ENCODE measurements at regions not wholly inside any gene's neighbourhood (a gene's known extent, or its start where the extent isn't known, plus 50 kb on each side); places are given as distances from the start of the nearest gene placed in this dataset.
"Not testable (repeated sequence)": the region's sequence is repeated elsewhere in the genome, so short reads cannot be mapped to it uniquely, and the experiment has no call there.

DNA sequence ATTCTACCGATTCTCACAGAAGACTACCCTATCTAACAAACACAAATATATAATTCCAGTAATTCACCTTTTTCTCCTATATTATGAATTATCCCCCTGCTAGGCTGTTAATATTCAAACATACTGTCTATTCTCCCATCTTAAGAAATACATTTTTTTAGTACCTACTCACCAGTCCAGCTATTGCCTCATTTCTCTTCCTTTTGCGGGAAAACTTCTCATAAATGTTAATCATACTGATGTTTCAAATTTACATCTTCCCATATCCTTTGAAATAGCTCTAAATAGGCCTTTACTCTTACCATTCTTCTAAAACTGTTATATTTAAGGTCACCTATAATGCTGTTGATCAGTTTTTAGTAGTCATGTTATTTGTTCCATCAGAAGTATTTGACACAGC lies 759.1 kb upstream of the SLIT2 start:
- no peak for DNase-seq

DNA sequence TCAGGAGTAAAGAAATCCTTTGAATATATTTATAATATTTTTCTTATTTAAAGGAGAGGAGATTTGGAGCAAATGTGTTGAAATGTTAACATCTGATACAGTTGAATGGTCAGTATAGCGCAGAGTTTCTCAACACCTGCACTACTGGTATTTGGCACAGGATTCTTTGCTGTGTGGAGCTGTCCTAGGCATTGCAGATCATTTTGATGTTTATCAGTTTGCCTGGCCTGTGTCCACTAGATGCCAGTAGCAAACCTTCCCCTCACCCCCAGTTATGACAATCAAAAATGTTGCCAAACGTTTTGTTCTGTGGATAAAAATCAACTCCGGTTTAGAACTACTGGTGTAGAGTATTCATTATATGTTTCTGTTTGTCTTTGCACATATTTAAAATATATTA lies 765.3 kb upstream of the SLIT2 start:
- DNase-seq, result no peak

DNA sequence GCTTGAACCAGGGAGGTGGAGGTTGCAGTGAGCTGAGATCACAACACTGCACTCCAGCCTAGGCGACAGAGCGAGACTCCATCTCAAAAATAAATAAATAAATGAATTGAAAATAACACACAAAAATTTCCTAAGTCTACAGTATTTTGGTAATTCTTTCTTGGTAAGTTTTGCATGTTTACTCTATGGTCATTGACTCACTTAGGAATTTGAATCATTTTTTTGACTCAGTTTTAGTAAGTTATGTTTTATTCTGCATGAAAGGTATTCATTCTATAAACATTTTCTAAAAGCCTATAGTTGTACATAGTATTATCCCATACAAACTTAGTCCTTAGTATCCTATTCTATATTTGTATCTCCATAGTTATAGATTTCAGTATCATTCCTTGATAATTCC lies 772.9 kb upstream of the SLIT2 start:
- DNase-seq, result no peak

DNA sequence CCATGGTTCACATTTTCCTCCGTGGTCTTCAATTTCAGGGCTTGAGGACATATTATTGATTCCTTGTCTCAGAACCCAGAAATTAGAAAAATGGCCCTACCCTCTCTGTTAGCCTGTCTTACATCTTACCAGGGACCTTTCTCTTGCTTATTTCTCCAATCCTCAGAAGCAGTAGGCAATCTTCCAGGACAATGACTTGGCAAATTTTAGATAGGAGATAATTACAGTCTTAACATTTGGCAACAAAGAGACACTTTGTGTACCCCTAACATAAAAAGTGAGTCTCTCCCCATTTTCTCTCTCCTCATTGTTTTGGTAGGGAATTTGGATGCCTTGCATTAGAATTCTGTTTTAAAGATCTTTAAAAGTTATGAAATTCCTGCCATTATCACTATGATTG lies 778.1 kb upstream of the SLIT2 start:
- DNase-seq, result no peak

DNA sequence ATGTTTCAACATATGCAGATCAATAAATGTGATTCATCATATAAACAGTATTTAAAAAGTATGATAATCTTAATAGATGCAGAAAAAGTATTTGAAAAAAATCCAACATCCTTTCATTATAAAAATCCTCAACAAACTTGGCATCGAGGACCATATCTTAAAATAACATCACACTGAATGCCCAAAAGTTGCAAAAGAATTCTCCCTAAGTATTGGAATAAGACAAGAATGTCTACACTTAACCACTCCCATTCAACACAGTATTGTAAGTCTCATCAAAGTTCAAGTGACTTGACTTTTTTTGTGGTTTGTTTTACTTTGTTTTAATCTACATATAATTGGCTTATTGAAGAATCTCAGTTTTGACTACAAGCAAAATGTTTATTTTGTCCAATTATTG lies 779.0 kb upstream of the SLIT2 start:
- no peak for DNase-seq

DNA sequence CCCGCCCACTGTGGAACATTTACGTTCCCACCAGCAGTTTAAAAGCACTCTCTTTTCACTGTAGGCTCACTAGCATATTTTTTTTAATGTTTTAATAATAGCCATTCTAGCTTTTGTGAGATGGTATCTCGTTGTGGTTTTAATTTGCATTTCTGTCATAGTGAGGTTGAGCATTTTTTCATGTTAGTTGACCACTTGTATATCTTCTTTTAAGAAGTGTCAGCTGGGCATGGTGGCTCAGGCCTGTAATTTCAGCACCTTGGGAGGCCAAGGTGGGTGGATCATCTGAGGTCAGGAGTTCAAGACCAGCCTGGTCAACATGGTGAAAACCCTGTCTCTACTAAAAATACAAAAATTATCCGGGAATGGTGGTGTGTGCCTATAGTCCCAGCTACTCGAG lies 781.7 kb upstream of the SLIT2 start:
- DNase-seq, result not testable (repeated sequence)

DNA sequence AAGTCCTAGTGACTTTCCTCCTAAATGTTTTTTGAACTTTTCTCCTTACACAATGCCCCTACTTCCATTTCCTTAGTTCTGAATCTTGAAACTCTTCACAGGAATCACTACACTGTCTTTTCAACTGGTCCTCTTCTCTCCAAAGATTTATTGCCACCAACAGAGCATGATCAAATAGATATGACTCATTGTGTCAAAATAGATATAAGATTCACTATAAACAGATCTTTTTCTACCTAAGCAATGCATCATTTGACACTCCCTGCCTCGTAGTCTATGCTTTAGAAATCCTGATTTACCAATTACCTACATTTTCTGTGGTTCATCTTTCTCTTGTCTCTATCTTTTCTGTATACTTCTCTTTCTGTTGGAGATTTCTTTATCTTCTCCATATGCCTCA lies 789.6 kb upstream of the SLIT2 start:
- no peak for DNase-seq

DNA sequence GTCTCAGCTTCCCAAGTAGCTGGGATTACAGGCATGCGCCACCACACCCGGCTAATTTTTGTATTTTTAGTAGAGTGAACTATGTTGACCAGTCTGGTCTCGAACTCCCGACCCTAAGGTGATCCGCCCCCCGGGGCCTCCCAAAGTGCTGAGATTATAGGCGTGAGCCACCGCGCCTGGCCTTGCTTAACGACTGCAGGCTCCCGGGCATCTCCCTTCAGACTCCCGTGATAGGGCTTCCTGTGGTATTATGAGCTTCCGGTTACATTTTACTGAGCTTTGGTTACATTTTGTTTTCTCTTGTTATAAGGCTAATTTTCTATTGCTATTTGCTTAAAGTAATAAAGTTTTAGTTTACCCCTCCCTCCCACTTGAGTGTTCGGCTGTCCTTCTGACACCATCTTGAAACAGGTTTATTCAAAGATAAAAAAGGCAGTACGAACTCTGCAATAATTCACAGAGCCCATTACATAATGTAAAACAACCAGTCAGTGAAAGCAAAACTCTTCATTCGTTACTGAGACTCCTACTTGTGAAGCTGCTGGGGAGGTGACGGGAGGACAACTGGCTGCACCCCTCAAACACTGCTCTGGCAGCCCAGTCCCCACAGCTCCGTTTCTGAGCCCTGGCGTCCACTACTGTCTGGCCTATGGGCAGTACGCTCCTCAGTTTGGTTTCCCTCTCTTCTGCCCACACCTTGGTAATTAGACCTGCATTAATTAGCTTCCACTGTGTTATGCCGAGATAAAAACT lies 795.7 kb upstream of the SLIT2 start:
- DNase-seq, result no peak

DNA sequence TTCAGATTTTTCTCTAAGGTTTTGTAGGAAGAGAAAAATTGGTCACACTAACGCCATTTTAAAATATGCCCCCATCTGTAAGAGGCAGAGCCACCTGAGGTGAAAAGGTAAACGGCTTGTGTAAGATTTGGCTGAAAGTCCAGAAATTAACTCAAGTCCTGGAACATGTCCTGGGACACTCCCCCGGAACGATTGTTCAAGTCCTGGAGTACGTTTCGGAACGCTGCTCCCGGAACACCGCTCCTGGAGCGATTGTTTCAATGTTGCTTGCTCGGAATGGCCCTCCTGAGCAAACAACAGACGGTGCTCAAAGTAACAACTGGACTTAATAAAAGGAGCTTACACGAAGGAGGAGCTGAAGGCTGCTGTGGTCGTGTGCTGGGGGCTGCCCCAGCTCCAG lies 796.5 kb upstream of the SLIT2 start:
- DNase-seq, result no peak

DNA sequence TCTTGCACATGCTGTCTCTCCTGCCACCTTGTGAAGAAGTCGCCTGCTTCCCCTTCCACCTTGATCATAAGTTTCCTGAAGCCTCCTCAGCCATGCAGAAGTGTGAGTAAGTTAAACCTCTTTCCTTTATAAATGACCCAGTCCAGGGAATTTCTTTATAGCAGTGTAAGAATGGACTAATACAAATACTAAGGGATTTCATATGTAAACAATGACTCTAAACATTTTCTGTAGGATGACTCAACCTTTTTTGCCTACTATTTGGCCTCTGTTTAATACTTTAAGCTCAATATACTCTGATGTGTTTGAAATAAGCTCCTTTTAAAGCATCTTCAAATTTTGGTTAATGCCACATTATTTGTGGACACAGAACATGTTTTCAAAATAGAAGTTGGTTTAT lies 813.5 kb upstream of the SLIT2 start:
- no peak for DNase-seq

DNA sequence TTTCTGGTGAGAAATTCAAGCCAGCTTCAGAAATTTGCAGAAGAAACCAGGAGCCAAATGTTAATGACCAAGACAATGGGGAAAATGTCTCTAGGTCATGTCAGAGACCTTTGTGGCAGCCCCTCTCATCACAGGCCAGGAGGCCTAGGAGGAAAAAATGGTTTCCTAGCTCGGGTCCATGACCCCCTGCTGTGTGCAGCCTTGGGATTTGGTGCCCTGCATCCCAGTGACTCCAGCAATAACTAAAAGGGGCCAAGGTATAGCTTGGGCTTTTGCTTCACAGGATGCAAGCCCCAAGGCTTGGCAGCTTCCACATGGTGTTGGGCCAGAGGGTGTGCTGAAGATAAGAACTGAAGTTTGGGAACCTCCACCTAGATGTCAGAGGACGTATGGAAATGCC lies 814.7 kb upstream of the SLIT2 start:
- DNase-seq, result no peak

DNA sequence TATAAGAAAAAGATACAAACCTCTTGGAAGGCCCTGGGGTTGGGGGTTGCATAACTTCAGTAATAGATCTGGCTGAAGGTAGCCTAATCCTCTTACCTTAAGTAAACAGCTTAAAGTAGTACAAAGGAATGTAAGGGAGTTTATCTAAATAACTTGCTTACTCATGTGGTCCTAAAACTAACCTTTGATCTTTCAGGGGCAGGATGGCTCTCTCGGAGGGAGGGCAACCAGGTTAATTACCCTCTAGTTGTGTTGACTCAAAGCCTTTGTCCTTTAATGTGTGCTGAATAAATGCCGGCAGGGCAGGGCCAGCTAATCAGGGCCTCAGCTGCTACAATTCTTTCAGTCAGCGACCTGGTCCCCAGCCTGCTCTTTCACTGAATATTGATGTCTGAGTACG lies 822.0 kb upstream of the SLIT2 start:
- DNase-seq, result no peak

DNA sequence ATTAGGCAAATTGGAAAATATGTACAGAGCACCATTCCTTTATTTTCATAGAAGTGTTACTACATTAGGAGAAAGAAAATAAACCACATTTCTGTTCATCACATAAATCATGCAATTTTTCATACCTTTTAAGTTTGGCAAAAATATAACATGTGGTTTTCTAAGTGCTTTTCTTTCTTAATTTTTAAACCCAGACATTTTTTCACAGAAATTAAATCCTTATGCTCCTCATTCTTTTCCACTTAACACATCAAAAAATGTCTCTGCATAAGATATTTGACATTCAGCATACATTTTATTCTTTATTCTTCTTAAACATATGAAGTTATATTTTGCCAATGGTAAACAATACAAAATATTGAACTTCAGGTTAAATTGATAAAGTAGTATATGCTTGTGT lies 826.6 kb upstream of the SLIT2 start:
- DNase-seq, result no peak

DNA sequence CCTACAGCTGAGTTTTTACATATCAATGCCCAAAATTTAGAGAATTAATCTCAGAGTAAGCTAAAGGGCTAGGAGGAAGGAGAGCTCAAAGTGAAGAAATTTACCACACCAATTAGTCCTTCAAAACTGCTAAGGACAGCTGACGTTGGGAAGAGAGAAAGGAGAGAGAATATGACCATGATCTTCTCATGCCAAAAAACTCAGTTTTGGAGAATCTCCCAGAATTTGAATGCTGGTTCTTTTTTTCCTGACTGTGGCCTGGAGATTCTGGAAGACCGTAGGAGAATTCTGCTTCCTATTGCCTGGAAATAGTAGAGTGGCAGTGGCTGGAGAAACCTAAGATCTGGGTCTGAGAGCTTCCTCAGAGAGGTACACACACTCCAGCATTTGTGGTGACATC lies 834.4 kb upstream of the SLIT2 start:
- DNase-seq, result no peak

DNA sequence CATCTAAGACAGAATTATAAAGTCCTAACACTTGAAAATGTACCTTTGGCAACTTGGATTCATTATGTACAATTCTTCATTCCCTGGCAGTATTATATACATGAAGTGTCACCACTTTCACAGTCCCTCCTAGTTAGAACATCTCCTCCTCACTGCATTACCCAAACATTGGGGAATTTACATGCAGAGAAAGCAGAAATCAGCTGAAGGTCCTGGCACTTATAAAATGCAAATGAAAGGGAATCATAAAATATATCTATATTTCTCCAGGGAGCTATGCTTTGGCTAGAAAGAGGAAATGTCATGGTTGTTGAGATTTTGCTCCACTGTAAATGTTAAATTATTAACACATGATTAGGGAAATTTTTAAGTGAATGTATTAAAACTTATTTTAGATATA lies 835.6 kb upstream of the SLIT2 start:
- no peak for DNase-seq

DNA sequence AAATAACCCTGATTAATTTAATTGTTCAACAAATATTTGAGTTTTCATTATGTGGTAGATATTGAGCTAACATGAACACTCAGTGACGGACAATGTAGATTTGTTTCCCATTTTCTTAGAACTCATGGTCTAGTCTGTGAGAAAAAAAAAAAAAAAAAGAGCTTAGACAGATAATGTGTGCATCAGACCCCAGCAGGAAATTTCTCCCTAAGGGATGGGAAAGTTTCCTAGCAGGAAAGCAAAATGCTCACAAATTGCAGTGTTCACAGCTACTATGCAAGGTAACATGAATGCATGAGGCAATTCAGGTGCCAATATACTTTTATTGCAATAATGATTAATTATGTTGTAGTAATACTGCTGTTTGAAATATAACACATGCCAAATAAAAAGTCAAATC lies 843.2 kb upstream of the SLIT2 start:
- no peak for DNase-seq

DNA sequence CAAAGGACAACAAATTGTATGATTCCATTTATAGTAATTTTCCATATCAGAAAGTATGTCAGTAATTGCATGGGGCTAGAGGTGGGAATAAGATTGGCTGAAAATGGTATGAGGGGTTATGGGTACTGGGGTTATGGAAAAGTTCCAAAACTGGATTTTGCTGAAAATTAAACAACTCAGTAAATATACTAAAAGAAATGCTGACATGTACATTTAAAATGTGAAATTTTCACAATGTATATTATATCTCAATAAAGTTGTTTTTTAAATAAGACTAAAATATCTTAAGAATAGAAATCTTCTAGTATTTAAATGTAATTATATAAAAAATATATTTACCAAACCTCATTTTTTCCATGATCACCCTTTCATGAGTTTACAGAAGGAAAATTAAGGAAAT lies 844.9 kb upstream of the SLIT2 start:
- DNase-seq, result no peak

DNA sequence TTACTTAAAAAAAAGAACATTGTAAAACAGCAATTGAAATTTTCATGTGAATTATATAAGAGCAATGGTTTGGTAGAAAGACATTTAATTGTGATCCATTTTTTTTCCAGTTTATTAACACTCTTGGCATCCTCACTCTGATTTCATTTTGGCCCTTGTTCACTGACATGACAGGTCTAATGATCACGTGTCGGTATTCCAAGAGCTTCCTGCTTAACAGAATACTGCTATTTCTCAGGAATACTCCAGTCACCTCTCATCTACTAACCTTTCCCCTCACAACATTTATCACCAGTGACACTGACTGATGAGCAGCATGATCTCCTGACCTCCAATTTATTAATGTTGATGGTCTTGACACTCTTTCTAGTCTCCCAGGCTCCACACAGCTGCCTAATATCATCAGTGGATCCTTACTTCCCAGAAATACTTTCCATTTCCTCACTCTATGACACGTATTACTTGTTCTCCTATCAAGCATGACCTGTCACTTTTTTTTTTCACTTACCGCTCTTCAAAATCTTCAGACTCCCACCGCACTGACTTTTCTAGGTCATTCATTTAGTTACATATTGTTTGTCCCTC lies 847.8 kb upstream of the SLIT2 start:
- DNase-seq, result no peak

DNA sequence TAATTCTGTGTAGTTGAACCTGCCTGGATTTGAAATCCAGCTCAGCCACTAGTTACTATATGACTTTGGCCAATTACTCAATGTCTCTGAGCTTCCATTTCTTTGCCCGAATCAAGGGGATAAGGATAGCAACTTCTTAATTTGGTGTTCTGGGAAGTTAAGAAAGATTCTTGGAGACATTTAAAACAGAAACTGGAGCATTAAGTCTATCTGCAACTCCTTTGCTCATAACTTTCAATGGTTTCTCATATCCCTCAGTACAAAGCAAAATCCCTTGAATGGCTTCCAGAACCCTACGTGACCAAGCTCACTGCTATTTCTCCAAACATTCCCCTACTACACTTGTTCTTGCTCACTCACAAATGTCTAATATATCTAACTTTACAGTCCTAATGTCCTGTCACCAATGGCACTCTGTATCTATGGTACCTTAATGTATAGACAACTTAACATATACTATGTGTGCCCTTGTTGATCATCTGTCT lies 849.1 kb upstream of the SLIT2 start:
- DNase-seq, result no peak

DNA sequence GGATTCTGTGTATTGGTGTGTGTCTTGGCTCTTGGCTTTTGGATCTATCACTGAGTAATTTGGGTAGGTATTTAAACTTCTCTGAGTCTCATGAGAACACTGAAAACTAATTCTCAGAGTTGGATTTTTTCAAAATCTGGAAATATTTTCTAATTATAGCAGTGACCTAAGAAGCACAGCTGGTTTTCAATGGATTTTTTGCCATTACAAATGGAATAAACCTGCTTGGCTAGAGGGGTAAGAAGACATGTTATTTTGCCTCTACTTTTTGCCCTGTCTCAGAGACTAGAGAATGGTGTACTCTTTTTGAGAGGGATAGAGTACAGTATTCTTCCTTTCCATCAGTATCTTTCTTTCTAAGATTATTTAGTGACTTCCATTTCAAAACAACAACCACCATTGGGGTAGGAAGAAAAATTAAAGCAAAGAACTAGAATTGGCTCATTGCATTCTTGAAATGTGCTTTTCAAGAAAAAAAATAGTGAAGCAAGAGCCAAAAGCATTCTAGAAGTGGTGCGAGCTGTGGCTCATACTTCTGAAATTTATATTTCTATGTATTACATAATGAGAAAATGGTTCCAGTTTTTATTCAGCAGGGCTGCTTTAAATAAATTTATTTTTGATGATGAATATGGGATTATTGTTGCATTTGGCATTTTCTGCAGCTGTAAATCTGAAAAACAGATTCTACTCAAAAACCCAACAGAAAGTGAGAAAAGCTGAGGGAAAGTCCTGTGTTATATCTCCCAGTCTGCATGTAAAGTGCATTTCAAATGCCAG lies 850.2 kb upstream of the SLIT2 start:
- no peak for DNase-seq

DNA sequence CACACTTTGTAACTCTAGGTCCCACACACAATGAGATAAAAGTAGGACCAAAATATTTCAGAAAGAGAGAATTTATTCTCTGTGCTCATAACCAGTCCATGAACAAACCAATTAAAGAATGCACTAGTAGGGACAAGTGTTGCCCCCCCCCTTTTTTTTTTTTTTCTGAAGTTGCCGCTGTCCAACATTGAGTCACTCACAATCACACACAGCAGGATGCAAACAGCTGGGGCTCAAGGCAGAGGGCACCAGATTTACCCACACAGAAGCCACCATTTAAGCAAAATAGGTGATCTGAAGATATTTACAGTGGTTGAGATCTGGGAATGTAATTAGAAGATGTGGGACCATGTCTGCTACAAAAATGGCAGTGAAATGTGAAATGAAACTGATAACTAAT lies 850.9 kb upstream of the SLIT2 start:
- DNase-seq, result no peak

DNA sequence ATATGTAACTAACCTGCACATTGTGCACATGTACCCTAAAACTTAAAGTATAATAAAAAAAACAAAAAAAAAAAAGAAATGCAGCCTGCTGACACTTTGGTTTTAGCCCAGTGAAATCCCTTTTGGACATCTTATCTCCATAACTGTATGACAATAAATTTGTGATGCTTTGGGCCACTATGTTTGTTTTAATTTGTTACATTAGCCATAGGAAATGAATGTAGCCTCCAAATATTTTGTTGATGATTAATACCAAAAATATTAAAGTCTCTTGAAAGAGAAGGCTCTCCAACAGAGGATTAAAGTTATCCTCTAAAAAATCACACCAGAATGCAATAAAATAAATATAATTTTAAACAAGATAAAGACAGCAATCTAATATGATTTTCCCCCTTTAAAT lies 852.7 kb upstream of the SLIT2 start:
- no peak for DNase-seq

DNA sequence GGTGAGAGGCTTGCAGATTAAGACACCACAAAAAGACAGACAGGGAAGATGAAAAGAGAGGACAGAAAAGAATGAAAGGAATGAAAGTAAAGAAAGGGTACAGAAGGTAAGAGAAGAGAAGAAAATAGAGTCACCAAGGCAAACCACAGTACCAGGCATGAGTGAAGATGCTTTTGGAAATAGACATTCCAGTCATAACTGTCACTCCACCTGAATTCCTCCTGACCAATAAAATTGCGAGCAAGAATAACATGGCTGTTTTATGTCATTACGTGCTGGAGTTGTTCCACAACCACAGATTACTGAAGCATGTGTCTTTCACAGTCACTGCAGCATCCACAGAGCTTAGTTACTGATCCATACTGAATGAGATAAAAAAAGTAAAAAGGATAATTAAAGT lies 864.9 kb upstream of the SLIT2 start:
- DNase-seq, result no peak

Data from DMS79 treated with DMSO at 0.1 percent for 48 hours (cell line).